ENCODE measurements at regions not wholly inside any gene's neighbourhood (a gene's known extent, or its start where the extent isn't known, plus 50 kb on each side); places are given as distances from the start of the nearest gene placed in this dataset.

DNA sequence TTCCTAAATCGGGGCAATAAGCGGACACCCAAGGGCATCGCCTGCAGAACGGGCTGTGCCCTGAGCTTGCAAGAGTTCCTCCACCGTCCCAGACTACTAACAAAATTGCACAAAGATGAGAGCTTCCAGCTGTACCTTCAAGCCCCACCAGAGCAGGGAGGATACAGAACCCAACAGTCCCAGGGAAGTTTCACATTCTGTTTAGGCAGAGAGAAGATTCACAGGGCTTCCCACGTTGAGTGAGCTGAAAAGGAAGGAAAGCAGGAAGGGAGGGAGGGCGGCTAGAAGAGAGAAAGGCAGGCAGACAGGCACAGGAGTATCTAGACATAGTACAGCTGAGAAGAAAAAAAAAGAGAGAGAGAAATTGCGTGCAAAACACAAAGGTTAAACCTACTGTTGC, 112.6 kb upstream of the AFDN start:
- TF ChIP-seq POLR2AphosphoS5 (IDR thresholded peaks at IDR 0.05; ENCODE audit: low read depth, low read length) (no peak), POLR2A (IDR thresholded peaks at IDR 0.05; ENCODE audit: low read depth, low read length) (no peak)
